Glomerular visceral epithelial cell (primary cell): ENCODE measurements at regions not wholly inside any gene's neighbourhood (a gene's known extent, or its start where the extent isn't known, plus 50 kb on each side); places are given as distances from the start of the nearest gene placed in this dataset.
A peak's percentile ranks its signal among the peaks of the same experiment; 100 is the strongest.

ENCODE experiments used
- DNase-seq: peaks from one replicate; pipeline ENCODE4 v3.0.0-alpha.2; 2016; ENCODE audit errors: extremely low spot score

DNA sequence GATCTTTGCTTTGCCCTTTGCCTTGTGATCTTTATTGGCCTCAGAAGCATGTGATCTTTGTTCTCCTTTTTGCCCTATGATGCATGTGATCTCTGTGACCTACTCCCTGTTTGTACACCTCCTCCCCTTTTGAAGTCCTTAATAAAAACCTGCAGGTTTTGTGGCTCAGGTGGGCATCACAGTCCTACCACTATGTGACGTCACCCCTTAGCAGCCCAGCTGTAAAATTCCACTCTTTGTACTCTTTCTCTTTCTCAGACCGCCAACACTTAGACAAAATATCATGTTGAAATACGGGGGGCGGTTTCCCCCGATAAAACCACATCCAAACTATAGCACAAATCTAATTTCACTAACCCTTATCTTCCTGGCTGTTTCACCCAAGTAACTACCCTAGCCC is 76.7 kb upstream of the RAPGEF4 start:
- DNase-seq = no peak

- DNase-seq = no peak
Observed at GRCh38 chr2:172662099-172662498, 73.5 kb upstream of the RAPGEF4 start.

DNA sequence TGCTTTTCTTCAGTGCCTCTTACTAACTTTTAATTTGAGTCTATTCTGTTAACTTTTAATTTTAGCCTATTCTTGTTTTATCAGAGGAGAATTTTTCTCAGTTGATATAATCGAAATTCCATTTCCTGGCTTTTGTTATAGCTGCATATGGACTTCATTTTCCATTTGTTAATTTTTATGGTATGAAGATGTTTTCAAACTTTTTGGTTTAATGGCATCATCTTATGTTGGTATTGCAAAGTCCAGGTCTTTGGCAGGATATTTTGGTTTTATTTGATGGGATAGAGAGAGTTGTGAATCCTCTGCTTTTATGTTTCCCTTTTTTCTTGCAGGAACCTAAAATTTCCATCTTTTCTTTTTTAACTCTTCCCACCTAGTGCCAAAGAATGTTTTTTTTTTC is 70.9 kb upstream of the RAPGEF4 start:
- DNase-seq = no peak

GRCh38 chr2:172667581-172668325 is 67.9 kb upstream of the RAPGEF4 start:
- peak; percentile 30 for DNase-seq

DNA sequence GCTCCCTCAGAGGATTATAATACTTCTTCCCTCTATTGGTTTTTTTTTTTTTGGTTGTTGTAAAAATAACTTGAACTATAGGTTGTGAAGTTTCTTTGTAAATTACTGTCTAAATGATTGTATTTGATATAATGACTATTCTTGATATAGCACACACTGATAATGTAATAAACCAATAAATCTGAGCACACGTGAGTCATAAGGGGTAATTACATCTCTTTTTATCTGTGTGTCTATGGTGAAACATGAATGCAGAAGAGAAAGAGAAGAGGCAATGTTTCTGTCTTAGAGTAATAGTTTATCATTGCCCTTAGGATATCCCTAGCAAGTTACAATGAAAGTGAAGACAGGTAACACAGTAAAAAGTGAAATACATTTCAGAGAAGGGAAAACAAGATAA is 64.1 kb upstream of the RAPGEF4 start:
- no peak for DNase-seq

DNA sequence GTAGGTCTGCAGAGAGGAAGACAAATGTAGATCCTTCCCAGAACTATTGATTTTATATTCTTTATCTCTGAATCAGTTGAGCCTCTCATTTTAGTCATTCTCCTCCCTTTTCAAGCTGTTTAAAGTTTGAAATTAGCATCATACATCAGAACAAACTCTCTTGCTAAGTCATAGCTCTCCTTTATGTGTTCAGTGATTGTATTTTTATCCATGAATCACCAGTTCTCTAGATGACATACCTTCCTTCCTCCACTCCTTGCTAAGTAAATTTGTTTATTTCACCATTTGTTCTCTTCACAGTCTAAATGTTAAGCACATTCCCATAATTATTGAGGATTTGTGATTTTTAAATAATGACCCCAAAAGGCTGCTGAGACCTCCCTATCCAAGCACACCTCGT is 63.5 kb upstream of the RAPGEF4 start:
- no peak for DNase-seq

DNA sequence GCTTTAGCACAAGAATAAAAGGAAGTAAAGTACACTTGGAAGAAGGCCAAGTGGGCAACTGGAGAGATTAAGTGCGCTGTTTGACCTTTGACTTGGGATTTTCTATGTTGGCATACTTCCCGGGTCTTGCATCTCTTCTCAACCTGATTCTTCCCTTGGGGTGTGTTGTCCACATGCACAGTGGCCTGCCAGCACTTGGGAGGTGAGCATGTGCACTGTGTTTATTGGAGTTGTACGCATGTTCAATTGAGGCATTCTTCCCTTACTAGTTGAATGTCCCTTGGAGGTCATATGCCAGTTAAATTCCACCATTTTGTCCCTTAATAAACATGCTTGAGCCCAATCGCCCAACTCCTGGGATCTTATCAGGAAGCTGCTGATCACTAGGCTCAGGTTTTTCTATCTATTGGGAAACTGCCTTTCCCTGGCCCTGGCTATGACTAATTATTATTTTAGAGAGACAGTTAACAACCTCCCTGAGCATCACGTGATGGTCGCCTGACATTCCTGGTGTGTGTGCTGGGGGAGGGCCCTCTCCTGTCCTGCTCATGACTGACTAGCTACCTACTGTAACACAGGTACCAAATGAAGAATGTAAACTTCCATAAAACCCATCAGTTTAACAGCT is 62.5 kb upstream of the RAPGEF4 start:
- DNase-seq = peak; percentile 64

DNA sequence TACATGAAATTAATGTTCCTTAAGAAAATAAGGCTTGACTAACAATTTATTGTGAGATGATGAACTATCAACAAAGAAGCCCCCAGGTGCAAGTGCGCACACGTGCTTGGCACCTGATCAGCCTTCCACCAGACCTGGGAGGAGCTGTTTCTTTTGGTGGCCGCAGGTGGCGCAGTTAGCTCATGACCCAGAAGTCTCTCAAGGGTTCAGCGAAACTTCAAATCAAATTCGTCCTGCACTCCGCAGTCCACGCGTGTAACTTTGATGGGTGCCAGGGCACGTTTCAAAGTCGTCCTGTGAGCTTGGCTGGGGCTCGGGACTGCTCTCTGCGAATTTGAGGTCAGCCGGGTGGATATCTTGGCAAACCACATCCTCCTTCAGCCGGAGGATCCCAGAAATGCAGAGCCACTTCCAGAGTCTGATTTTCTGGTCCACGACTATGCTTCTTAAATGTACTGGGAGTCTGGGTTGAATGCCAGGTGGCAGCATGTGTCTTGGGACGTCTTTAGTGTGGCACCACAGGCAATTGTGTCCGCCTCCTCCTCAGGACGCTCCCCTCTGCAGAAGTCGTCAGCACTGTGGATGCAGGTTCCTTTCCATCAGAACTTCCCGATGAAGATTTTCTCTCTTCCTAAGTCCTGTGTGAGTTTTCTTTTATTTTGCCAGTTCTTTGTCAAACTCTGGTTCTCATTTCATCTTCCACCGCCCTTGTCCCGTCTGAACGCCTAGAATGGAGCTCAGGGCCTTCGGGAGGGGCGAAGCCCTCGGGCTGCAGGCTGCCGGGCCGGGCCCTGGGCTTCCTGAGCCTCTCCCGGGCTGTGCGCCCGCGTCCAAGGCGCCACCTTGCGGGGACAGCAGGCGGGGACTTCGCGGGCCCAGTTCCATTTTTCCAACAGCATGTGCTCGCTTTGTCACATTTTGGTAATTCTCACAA is 61.3 kb upstream of the RAPGEF4 start:
- DNase-seq = peak; percentile 34

GRCh38 chr2:172674968-172675303 is 60.7 kb upstream of the RAPGEF4 start:
- DNase-seq = no peak

DNA sequence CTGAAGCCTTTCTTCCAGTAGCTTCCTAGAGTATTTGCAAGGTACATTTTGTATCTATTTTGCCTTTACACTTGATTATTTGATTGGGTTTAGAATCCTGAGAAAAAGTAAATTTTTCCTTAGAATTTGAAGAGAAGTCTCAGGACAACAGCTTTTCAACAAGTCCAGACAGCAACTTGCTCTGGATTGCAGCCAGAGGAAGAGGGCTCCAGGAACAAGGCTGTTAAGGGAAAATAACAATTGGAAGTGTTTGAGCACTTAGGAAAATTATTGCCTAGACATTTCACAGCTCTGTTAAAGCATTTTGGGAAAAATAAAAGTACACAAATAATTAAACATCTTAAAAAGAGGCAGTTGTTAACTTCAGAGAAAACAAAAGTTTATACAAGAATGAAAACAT is 58.3 kb upstream of the RAPGEF4 start:
- DNase-seq = no peak

DNA sequence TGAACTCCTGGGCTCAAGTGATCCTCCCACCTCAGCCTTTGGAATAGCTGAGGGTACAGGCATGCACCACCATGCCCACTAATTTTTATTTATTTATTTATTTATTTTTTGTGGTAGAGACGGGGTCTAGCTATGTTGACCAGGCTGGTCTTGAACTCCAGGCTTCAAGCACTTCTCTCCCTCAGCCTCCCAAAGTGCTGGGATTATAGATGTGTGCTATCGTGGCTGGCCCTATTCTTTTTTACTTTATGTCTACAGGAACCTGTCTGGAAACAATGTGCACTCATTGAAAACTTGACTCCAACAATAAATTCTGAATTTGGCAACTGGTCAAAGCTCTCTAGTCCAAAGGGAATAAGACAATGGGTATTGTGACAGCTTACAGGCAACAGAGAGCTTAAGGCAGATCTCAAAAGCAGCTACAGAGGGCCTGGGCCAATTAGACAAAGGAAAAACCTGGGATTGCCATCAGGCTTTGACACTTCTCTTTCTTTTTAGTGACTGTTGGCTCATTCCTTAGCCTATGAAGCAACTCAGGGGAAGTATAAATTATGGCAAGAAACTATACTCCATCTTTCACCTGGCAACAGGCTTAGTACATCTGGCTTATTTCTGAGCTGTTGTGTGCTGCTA is 55.1 kb upstream of the RAPGEF4 start:
- no peak for DNase-seq

- DNase-seq = no peak
Observed at GRCh38 chr2:172685467-172685866, 50.2 kb upstream of the RAPGEF4 start.
